ENCODE measurements at regions not wholly inside any gene's neighbourhood (a gene's known extent, or its start where the extent isn't known, plus 50 kb on each side); places are given as distances from the start of the nearest gene placed in this dataset.
"Not testable (repeated sequence)": the region's sequence is repeated elsewhere in the genome, so short reads cannot be mapped to it uniquely, and the experiment has no call there.

DNA sequence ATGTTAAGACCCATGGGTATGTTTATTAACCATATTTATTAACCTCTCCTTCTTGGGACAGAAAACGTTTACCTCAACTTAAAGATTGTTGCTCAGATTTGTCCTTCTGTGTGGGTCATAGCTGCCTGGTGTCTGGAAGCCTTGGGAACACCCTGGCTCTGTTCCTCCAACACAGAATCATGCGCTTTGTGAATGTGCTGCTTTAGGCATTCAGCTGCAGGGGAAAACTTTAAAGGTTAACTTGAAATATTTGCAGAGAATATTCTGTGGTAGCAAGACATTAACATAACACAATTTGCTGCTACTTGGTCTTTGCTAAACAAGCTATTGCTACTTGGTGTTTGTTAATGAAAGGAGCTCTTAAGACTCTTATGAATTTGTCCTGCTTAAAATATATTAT, 50.5 kb upstream of the THOC3 start:
- not testable (repeated sequence) for DNase-seq

DNA sequence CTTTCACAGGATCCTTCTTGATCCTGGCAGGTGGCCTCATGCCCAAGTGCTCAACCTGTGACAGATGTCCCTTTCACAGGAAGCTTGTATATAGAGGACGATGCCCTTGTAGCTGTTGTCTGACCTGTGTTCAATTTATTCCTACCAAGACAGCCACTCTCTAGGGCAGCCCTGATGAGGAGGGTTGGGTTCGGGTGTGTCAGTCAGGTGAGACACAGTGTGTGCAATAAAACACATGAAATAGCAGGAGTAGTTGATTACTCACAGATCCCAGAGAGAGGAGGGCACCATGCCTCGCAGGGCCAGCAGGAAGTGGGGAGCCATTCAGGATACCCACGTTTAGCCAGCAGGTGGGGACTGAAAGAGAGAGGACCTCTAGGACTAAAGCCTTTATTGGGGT, 52.7 kb upstream of the THOC3 start:
- DNase-seq: not testable (repeated sequence)

DNA sequence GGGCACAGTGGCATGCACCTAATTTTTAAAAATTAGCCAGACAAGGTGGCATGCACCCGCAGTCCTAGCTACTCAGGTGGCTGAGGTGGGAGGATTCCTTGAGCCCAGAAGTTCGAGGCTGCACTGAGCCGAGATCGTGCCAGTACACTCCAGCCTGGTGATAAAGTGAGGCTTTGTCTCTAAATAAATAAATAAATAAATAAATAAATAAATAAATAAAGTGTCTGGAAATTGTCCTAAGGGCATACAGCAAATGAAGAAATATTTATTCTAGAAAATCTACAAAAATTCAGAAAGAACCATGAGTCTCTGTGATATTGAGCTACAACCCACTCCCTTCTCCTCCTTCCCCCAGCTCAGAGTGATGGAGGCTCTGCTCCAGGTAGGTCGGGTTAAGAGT, 55.4 kb upstream of the THOC3 start:
- DNase-seq: not testable (repeated sequence)

DNA sequence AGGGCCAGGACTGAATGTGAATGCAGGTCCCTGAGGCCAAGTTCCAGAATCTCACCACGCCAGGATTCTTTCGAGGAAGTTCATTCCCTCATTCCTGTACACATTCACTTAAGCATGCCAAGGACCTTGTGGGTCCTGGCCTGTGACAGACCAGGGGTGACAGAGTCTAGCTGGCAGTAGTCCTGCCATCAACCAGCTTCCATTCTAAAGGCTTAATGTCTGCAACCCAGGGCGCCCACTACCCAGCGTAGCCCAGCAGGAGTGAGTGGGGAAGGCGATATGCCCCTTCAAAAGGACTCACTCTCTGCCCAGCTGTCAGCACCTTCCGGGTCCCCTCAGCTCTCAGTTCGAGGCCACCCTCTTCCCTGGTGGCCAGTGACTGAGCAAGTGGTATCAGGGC, 61.3 kb upstream of the THOC3 start:
- not testable (repeated sequence) for DNase-seq

DNA sequence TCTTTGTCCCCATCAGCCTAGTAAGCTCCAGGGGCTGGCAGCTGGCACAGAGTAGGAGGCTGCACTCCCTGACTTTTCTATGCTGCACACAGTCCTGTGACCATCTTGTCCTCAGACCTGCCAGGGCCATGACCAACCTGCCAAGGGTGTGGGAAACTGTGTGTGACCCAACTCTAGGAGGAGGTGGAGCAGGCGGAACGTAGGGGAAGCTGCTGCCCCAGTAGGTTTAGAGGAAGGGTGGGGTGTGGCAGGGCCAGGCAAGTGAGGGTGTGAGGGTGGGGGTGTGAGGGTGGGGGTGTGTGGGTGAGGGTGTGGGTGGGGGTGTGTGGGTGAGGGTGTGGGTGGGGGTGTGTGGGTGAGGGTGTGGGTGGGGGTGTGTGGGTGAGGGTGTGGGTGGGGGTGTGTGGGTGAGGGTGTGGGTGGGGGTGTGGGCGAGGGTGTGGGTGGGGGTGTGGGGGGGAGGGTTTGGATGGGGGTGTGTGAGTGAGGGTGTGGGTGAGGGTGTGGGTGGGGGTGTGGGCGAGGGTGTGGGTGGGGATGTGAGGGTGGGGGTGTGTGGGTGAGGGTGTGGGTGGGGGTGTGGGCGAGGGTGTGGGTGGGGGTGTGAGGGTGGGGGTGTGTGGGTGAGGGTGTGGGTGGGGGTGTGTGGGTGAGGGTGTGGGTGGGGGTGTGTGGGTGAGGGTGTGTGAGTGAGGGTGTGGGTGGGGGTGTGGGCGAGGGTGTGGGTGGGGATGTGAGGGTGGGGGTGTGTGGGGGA, 62.4 kb upstream of the THOC3 start:
- not testable (repeated sequence) for DNase-seq

DNA sequence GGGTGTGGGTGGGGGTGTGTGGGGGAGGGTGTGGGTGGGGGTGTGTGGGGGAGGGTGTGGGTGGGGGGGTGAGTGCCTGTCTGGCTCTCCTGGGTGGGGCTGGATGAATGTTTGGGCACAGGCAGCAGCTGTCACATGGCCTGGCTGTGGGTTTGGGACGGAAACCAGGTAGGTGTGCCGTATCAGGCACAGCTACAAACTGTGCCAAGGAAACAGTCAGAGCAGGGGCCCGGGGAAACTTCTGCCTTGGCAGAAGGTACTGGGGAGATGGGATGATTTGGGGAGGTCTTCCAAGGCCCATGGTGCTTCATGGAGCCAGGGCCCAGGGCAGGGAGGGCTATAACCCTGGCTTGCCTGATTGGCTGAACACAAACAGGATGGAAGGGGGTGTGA, 63.0 kb upstream of the THOC3 start:
- not testable (repeated sequence) for DNase-seq

DNA sequence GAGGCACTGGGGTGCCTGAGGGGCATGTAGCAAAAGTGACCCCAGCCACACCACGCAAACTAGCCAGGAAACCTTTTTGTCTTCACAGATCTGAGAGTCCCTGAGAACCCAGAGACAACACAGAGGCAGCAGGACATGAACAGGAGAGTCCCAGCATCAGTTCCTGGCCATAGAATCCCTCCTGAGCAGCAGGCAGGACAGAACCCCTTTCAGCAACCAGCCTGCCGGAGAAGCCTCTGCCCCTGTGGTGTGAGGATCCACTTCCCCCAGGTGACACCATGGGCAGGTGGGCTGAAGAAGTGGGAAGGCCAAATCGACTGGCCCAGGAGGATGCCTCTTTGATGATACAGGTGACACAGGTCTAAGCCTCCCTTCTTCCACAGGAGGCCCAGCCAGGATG, 65.1 kb upstream of the THOC3 start:
- DNase-seq: not testable (repeated sequence)

DNA sequence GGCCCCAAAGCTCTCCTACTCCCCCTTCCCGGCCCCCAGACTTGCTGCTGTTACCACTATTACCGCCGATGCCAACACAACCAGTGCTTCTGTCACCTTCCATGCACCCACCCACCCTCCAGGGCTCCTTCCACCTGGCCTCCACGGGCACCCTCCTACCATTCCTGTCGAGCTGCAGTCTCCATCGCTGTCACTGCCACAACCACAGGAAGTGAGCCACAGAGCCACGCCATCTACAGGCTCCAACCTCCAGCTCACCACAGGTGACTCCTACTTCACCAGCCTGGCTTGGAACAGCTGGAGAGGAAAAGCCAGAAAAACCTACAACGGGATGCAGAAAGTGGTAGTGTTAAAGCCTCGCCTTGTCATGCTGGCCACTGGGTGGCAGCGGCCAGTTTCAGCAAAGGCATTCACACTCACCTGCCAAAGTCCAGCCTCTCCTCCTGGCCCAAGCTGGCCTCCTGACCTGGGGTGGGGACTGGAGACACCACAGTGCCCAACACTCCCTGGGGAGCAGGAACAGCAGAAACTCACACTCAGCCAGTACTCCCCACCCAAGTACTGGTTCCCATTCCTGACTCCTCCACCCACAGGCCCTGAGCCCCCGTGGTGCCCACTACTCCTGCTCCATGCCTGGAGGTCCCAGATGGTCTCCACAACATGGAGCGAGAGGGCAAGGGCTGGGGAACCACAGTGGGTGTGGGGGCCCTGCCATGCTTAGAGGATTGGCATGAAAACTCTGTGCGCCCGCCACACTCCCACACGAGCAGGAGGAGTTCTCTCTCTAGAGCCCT, 66.5 kb upstream of the THOC3 start:
- DNase-seq: not testable (repeated sequence)

DNA sequence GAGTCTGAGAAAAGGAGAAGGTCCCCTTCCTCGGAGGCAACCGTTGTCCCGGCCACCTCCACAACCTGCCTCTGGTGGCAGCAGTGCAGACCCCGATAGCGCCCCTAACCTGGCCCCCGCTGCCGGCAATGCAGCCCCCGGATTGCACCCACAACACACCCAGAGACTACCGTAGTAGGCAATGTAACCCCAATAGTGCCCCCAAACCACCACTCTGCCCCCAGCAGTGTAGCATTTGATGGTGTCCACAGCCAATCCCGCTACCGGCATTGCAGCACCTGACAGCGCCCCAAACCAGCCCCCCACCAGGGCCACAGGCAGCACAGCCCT, 67.1 kb upstream of the THOC3 start:
- DNase-seq: not testable (repeated sequence)

DNA sequence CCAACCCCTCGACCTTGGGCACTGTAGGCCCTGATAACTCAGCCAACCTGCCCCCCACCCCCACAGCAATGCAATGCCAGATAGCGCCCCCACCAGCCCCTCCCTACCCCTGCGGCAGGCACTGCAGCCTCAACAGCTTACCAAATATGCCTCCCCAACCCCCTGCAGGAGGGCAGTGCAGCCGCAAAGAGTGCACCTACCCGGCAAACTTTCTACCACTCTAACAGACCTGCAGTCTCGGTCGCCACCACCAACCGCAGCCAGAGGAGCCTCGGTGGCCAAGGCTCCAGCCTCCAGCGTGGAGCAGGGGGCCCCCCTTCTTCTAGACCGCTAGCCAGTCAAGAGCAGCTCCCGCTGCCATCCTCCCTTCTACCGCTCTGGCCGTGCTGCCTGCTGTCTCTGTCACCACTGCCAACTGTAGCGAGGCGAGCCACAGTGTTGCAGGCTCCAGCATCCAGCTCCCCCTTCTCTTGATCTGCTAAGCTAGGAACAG, 67.7 kb upstream of the THOC3 start:
- DNase-seq: not testable (repeated sequence)

DNA sequence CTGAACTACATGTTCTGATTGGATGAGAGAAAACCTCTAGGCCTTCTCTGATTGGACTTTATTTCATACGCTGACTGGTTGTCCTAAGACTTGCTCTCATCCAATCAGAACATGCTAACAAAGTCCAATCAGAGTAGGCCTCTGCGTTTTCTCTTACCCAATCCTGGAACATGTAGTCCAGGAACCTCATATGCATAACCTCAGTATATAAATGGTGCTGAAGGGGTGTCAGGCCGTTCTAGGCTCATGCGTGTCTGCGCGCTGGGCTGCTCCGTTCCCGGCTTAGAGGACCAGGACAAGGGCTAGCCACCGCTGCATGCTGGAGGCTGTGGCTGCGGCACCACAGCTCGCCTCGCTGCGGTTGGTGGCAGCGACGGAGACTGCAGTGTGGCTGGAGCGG, 68.3 kb upstream of the THOC3 start:
- not testable (repeated sequence) for DNase-seq

DNA sequence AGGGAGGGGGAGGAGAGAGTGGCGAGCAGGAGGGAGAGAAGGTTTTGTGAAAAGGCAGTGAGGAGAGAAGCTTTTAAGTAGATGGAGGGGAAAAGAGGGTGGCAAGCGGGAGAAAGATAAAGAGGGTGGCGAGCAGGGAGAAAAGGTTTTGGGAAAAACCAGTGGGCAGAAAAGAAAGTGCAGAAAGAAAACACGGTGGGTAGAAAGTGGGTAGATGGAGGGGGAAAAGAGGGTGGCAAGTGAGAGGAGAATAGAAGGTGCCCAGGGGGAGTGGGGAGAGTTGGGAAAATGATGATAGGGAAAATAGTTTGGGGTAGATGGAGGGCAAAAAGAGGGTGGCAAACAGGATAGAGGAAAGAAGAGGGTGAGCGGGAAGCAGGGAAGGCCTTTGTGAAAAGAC, 69.1 kb upstream of the THOC3 start:
- DNase-seq: not testable (repeated sequence)

DNA sequence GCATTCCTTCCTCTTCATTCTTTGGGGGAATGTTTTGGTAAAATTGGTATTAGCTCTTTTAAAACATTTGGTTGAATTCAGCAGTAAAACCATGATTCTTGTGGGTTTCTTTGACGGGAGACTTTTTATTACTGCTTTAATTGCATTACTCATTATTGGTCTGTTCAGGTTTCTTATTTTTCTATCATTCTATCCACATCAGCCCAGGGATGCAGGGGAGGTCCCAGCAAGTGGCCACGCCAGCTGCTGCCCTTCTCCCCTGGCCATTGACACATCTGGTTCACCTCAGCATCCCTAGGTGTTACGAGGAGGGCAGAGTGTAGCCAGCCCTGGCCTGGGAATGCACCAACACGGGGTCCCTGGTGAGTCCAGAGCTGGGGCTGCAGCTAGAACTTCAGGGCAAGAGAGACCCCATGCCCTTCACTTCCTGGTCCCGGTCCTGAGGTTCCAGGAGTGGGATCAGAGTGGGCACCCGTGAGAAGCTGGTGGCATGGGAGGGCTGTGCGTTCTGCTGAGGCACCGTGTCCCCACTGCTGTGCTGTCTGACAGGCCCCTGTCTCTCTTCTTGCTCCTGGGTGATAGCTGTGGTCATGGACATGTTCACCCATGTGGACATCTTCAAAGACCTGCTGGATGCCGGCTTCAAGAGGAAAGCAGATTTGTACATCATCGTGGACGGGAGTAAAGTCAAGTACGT, 72.1 kb upstream of the THOC3 start:
- not testable (repeated sequence) for DNase-seq

DNA sequence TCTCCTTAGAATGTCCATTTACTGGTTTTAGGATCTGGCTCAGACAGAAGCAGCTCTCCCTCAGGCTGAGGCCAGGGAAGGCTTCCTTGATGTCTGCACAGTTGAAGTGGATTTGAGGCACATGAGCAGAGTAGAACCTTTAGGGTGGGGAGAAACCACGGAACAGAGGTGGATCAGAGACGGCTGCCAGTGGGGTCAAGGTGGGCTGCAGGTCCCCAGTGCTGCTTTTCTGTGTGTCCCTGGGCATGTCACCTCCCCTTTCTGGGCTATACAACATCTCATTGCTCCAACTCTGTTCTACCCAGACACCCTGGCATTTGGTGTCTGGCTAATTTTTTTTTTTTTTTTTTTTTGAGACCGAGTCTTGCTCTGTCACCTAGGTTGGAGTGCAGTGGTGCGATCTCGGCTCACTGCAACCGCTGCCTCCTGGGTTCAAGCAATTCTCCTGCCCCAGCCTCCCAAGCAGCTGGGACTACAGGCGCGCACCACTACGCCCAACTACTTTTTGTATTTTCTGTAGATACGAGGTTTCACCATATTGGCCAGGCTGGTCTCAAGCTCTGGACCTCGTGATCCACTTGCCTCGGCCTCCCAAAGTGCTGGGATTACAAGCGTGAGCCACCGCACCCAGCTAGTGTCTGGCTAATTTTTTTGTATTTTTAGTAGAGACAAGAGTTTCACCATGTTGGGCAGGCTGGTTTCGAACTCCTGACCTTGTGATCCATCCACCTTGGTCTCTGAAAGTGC, 73.3 kb upstream of the THOC3 start:
- not testable (repeated sequence) for DNase-seq

DNA sequence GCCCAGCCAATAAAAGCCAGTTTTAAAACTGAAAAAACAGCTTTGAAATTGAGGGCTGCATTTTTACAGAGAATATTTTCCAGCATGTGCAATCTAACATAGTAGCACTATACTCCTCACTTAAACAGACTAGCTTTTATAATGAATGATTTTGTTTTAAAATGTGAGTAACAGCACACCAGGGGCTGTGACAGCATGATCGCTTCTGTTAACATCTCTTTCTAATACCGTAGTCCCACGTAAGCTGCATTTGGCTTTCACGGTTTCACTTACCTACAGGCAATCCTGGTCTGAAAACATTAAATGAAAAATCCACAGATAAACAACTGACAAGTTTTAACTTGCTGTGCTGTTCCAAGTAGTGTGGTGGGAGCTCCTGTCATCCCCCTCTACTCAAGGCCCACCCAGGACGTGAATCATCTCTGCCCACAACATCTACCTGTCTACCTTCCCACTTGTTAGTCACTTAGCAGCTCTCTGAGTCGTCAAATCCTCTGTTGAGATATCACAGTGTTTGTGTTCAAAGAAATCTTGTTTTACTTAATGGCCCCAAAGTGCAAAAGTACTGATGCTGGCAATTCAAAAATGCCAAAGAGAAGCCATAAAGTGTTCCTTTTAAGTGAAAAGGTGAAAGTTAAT, 74.0 kb upstream of the THOC3 start:
- not testable (repeated sequence) for DNase-seq

DNA sequence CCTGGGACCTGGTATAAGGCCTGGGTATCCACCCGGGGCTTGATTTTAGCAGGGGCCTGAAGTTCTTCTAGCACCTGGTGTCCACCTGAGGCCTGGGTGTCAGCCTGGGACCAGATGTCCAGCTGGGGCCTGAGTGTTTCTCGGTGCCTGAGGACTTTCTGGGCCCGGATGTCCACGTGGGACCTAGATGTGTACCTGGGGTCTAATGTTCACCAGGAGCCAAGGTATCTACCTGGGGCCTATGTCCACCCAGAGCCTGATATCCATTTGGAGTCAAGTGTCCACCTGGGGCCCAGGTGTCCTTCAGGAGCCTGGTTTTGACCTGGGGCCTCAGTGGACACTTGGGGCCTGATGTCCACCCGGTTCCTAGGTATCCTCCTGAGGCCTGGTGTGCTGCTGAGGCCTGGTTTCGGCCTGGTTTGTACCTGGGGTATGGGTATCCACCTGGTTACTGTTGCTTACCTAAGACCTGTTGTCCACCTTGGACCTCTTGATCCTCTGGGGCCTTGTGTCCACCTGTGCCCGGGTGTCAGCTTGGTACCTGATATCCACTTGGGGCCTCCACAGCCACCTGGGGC, 75.2 kb upstream of the THOC3 start:
- DNase-seq: not testable (repeated sequence)

DNA sequence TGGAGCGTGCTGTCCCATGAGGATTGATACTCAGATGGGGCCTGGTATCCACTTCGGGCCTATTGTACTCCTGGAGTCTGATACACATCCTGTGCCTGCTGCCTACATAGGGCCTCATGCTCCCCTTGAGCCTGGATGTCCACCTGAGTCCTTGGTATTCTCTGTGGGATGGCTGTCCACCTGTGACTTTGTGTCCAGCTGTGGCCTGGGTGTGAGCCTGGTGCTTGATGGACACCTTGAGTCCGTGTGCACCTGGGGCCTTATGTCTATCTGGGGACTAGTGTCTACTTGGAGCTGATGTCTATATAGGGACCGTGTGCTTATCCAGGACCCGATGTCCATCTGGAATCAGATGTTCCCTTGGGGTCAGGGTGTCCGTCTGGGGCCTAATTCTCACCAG, 75.9 kb upstream of the THOC3 start:
- DNase-seq: not testable (repeated sequence)

DNA sequence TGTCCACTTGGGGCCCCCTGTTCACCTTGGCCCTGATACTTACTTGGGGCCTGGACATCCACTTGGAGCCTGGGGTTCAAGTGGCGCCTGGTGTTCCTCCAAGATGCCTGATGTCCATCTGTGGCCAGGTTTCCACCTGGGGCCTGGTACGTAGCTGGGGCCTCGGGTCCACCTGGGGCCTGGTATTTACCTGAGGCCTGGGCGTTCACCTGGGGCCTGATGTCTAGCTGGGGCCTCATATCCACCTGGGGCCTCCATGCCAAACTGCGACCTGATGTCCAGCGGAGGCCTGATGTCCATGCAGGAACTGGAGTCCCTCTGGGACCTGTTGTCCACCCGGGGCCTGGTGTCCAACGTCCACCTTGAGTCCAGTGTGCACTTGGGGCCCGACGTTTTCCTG, 76.3 kb upstream of the THOC3 start:
- not testable (repeated sequence) for DNase-seq

DNA sequence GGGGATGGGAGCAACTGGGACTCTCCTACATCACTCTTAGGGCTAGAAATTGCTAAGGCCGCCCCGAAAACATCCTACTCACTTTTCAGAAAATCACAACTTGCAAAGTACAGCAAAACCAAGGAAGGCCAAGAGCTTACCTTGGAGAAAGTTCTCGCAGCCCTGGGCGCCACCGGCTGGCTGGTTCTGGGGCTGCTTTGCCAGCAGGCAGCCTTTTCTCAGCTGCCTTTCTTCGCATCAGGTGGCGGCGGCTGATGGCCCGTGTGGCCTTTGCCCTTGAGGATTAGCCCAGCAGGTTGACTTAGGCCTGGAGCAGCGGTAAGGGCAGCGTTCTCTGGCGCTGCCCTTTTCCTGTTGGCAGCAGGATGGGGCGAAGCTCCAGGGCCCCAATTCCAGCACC, 77.3 kb upstream of the THOC3 start:
- DNase-seq: not testable (repeated sequence)

DNA sequence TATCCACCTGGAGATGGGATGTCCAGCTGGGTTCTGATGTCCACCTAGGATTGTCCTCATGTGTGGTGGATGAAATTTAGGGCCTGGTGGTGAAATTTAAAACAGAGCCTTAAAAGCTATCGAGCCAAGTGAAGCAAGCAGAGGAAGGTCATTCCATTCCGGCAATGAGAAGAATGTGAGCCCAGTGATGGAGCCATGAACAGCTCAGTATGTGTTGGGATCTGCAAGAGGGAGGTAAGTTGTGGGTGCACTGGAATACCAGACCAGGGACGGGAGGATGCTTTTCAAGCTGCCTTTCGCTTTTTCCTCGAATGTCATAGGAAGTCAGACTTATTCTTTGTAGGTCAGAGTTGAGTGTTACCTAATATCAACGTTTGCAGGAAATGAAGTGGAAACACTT, 80.6 kb upstream of the THOC3 start:
- DNase-seq: not testable (repeated sequence)

DNA sequence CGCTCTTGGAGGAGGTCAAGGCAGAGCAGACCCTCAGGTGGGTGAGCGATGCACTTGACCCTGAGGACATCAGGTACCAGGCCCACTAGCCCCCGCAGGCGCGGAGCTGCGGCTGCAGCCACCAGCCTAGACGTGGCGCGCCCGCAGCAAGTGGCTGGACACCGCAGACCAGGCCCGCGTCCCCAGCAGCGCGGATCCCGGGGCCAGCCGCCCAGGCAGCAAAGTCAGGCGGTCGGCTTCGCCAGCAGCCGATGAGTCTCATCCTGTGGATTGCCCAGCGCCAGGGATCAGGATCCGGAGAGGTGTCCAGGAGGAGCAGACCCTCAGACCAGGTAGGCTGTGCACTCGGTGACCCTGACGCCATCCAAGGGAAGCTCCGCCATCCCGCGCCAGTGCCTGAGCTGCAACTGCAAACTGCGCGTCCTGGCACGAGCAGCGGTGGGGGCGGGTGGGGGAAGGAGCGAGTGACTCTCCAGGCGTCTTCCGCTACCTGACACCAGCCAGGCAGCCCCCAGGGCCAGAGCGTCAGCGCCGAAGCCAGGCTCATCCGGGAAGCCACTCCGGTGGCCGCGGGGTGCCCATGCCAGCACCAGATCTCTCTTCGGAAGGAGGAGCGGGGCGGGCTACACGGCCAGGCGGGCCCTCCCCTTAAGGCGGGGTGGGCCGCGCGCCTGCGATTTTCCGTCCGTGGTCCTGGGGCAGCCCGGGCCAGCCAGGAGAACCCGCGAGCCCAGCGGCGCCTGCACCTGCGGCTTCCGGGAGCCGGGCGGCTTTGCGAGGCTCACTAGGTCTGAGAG, 92.6 kb upstream of the THOC3 start:
- DNase-seq: not testable (repeated sequence)
